CD4-positive, alpha-beta T cell (primary cell): ENCODE measurements at regions not wholly inside any gene's neighbourhood (a gene's known extent, or its start where the extent isn't known, plus 50 kb on each side); places are given as distances from the start of the nearest gene placed in this dataset.

Source experiments
- ATAC-seq: fragments of 200-7000 bp; cut with Tn5 transposase; one replicate; pipeline ENCODE4 v1.10.0; 2022; ENCODE audit warnings: mild to moderate bottlenecking; ENCODE audit not compliant: poor library complexity
- CTCF ChIA-PET: fragments of 350-600 bp; sonication (Branson Sonifier 250); formaldehyde crosslinking; loops from one replicate; lab custom pipeline; 2021; ENCODE audit warnings: antibody characterized with exemption, inconsistent platforms; lab: Charles Lee
- POLR2A ChIA-PET: fragments of 350-600 bp; sonication (Branson Sonifier 250); formaldehyde crosslinking; loops from one replicate; lab custom pipeline; 2021; ENCODE audit warnings: antibody characterized with exemption, inconsistent platforms; lab: Charles Lee
- DNase-seq, 14 experiments: peaks; one replicate each; pipeline ENCODE4 v3.0.0-alpha.2; 2013 to 2020; ENCODE audit warnings: mixed read lengths in 2 of 14
- H3K27ac ChIP-seq, 2 donors: one replicate each; pipeline versions ENCODE4 v1.5.1 to v1.7.0; 2013; ENCODE audit warnings: low read length in 2 of 2, low read depth in 1 of 2, mild to moderate bottlenecking in 1 of 2
- H3K27me3 ChIP-seq, 2 experiments: 1 replicate in 1 of 2; 2 replicates in 1 of 2; pipeline versions ENCODE4 v1.6.1 to v1.7.0; 2013; ENCODE audit warnings: low read length in 2 of 2, control low read depth in 1 of 2, mild to moderate bottlenecking in 1 of 2, moderate library complexity in 1 of 2; ENCODE audit not compliant: insufficient read depth in 2 of 2, control insufficient read depth in 1 of 2
- H3K36me3 ChIP-seq: one replicate; pipeline ENCODE4 v1.6.1; 2013; ENCODE audit warnings: low read length, control low read depth; ENCODE audit not compliant: insufficient read depth
- H3K4me1 ChIP-seq: one replicate; pipeline ENCODE4 v1.6.1; 2013; ENCODE audit warnings: low read length, control low read depth; ENCODE audit not compliant: insufficient read depth
- H3K4me3 ChIP-seq: one replicate; pipeline ENCODE4 v1.5.1; 2013; ENCODE audit warnings: mild to moderate bottlenecking, low read length, moderate library complexity
- H3K9me3 ChIP-seq, 2 experiments: 1 replicate in 1 of 2; 2 replicates in 1 of 2; pipeline versions ENCODE4 v1.6.1 to v1.7.0; 2013; ENCODE audit warnings: low read length in 2 of 2, mild to moderate bottlenecking in 2 of 2, control low read depth in 1 of 2, moderate library complexity in 1 of 2; ENCODE audit not compliant: control insufficient read depth in 1 of 2, insufficient read depth in 1 of 2
- H3K27ac Mint-ChIP-seq: one replicate; pipeline ENCODE4 v1.8.0; 2020; ENCODE audit warnings: mixed read lengths
- H3K27me3 Mint-ChIP-seq: one replicate; pipeline ENCODE4 v1.8.0; 2021; ENCODE audit warnings: mixed read lengths
- H3K36me3 Mint-ChIP-seq: one replicate; pipeline ENCODE4 v1.8.0; 2021; ENCODE audit warnings: low read depth, mixed read lengths
- H3K4me1 Mint-ChIP-seq: one replicate; pipeline ENCODE4 v1.8.0; 2021; ENCODE audit warnings: low read depth, mixed read lengths
- H3K4me3 Mint-ChIP-seq: one replicate; pipeline ENCODE4 v1.8.0; 2020; ENCODE audit warnings: mild to moderate bottlenecking, mixed read lengths
- H3K9me3 Mint-ChIP-seq: one replicate; pipeline ENCODE4 v1.8.0; 2020; ENCODE audit warnings: mixed read lengths
- intact Hi-C, 2 experiments: fragments of 100-400 bp; cut with DNase I in 1 of 2; cut with micrococcal nuclease in 1 of 2; formaldehyde crosslinking; loops; one replicate each; pipeline versions ENCODE4 v1.15.1 to v1.9.0; 2023 to 2025; cut with DNase I, micrococcal nuclease
- TF ChIP-seq, protein P1 (sequence below): fragments of 200-600 bp; IDR thresholded peaks from one replicate; pipeline ENCODE4 v1.8.0; 2022; ENCODE audit warnings: antibody characterized with exemption, mild to moderate bottlenecking

DNA sequence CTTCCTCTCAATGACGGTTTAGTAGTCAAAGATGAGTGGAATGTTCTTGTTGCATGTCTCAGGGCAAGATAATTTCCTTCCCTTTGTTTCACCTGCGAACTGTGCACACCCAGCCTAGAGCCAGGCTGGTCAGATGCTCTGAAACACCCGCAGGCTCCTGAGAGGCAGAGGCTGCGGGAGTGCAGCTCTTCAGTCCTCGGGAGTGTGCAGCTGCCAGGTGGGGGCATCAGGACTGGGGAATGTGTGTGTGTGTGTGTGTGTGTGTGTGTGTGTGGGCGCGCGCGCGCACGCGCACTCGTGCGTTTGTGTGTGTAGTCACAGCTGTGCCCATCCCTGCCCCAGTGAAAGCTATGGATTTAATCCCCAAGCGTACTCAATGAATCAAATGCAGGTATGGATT, 136.2 kb upstream of the NTM start:
- no peaks in the 10 kb centered on the region for H3K4me1 ChIP-seq
- TF ChIP-seq, protein P1, sequence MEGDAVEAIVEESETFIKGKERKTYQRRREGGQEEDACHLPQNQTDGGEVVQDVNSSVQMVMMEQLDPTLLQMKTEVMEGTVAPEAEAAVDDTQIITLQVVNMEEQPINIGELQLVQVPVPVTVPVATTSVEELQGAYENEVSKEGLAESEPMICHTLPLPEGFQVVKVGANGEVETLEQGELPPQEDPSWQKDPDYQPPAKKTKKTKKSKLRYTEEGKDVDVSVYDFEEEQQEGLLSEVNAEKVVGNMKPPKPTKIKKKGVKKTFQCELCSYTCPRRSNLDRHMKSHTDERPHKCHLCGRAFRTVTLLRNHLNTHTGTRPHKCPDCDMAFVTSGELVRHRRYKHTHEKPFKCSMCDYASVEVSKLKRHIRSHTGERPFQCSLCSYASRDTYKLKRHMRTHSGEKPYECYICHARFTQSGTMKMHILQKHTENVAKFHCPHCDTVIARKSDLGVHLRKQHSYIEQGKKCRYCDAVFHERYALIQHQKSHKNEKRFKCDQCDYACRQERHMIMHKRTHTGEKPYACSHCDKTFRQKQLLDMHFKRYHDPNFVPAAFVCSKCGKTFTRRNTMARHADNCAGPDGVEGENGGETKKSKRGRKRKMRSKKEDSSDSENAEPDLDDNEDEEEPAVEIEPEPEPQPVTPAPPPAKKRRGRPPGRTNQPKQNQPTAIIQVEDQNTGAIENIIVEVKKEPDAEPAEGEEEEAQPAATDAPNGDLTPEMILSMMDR = no peak
- DNase-seq = no peak
- no peaks in the 10 kb centered on the region for H3K27me3 ChIP-seq
- no peaks in the 10 kb centered on the region for H3K4me1 Mint-ChIP-seq
- H3K27ac Mint-ChIP-seq = no peak overlapping the region
- no peak overlapping the region for H3K27ac ChIP-seq
- no peaks in the 10 kb centered on the region for H3K36me3 ChIP-seq
- H3K4me3 ChIP-seq = no peak overlapping the region
- CTCF ChIA-PET = no interaction called here
- H3K9me3 Mint-ChIP-seq = no peaks in the 10 kb centered on the region
- no peaks in the 10 kb centered on the region for H3K27me3 Mint-ChIP-seq
- ATAC-seq = no peak
- no peak overlapping the region for H3K4me3 Mint-ChIP-seq
- POLR2A ChIA-PET = no interaction called here
- peaks cover 0 to 16% of the 10 kb centered on the region in 2 experiments for H3K9me3 ChIP-seq
- no peaks in the 10 kb centered on the region for H3K36me3 Mint-ChIP-seq
- intact Hi-C loops = no loop called here

DNA sequence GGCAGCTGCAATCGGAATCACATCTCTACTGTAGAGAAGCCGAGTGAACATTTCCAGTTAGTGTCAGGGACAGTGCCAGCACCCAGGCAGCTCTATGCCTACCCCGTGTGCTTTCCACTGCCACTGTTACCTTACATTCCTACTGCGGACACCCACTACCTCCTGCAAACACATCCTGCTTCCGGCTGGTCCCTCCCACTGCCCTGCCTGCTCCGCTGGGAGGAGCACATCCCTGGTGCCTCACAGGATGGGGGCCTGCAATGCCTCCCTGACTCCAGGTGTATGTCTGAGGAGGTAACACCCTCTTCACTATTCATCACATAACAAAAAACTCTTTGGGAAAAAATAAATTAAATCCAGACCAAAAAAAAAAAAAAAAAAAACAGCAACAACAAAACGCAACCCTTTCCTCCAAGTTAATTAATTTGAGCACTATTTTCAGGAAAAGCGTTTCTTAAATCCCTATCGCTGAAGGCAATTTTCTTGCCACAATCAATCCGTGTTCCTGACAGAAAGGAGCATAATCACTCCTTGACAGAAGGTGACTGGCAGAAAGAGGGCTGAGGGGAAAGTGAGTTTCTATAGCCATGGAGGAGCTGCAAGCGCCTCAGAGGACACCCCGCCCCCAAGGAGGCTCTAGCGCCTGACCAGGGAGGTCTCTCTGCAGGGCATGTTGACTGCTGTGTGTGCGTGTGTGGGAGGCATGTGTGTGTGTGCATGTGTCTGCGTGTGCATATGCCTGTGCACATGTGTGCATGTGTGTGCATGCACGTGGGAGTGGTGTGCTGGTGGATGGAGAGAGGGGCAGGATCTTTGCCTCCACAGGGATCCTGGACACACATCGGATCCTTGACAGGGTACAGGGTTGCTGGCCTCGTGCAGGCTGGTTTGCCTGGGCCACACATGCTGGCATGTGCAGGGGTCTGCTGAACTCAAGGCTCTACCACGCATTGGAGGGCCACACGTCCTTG, 134.8 kb upstream of the NTM start:
- ChIA-PET CTCF (no interaction called here), POLR2A (no interaction called here)
- H3K9me3 ChIP-seq = peaks cover 0 to 16% of the 10 kb centered on the region in 2 experiments
- H3K4me1 Mint-ChIP-seq = no peaks in the 10 kb centered on the region
- H3K27ac ChIP-seq = no peak overlapping the region
- H3K4me1 ChIP-seq = no peaks in the 10 kb centered on the region
- H3K4me3 Mint-ChIP-seq = no peak overlapping the region
- intact Hi-C loops = no loop called here
- ATAC-seq (no peak), DNase-seq (no peak)
- H3K4me3 ChIP-seq = no peak overlapping the region
- TF ChIP-seq, protein P1 = no peak
- H3K36me3 ChIP-seq = no peaks in the 10 kb centered on the region
- no peaks in the 10 kb centered on the region for H3K27me3 Mint-ChIP-seq
- H3K27me3 ChIP-seq = no peaks in the 10 kb centered on the region
- no peak overlapping the region for H3K27ac Mint-ChIP-seq
- H3K36me3 Mint-ChIP-seq = no peaks in the 10 kb centered on the region
- H3K9me3 Mint-ChIP-seq = no peaks in the 10 kb centered on the region

DNA sequence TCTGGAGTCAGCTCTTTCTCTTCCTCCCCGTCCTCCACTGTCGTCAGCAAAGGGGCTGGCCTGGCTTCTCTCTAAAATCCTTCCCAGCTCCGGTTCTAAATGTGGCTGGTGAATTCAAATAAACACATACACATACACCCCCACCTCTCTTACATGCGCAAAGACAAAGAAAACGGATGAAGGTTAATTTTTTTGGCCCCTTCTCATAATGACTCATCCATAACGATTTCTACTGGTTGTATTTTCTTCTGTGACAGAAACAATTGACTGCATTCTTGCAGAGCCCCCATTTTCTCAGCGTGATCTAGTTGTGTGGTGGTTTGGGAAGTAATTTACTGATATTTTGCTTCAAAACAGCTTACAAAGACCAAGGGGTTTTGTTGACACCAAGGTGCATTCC, 130.0 kb upstream of the NTM start:
- no peak for DNase-seq
- Histone ChIP-seq H3K4me1 (no peaks in the 10 kb centered on the region), H3K36me3 (no peaks in the 10 kb centered on the region), H3K27me3 (no peaks in the 10 kb centered on the region), H3K4me3 (no peak overlapping the region), H3K9me3 (peaks cover 0 to 10% of the 10 kb centered on the region in 2 experiments), H3K27ac (no peak overlapping the region)
- intact Hi-C loops = no loop called here
- H3K9me3 Mint-ChIP-seq = no peaks in the 10 kb centered on the region
- no peak overlapping the region for H3K4me3 Mint-ChIP-seq
- peaks cover 9% of the 10 kb centered on the region for H3K27me3 Mint-ChIP-seq
- H3K4me1 Mint-ChIP-seq = no peaks in the 10 kb centered on the region
- no peak overlapping the region for H3K27ac Mint-ChIP-seq
- H3K36me3 Mint-ChIP-seq = no peaks in the 10 kb centered on the region
- ChIA-PET POLR2A (no interaction called here), CTCF (no interaction called here)
- TF ChIP-seq, protein P1 = no peak
- no peak for ATAC-seq
